NCI-H1092 (cell line): ENCODE measurements at regions not wholly inside any gene's neighbourhood (a gene's known extent, or its start where the extent isn't known, plus 50 kb on each side); places are given as distances from the start of the nearest gene placed in this dataset.
"Not testable (repeated sequence)": the region's sequence is repeated elsewhere in the genome, so short reads cannot be mapped to it uniquely, and the experiment has no call there.

Experiments
- DNase-seq: peaks from one replicate; lab custom pipeline; 2025; lab: John Stamatoyannopoulos, UW

GRCh38 chr9:106109706-106110105, 415.4 kb downstream of the TMEM38B start:
- not testable (repeated sequence) for DNase-seq

- no peak for DNase-seq
These were observed 416.1 kb downstream of the TMEM38B start for GRCh38 chr9:106110483-106110882.

GRCh38 chr9:106111039-106111730, 416.8 kb downstream of the TMEM38B start:
- peak; percentile 74 for DNase-seq

- no peak for DNase-seq
These were observed 418.6 kb downstream of the TMEM38B start for GRCh38 chr9:106112935-106113334.

GRCh38 chr9:106119176-106119575, 424.8 kb downstream of the TMEM38B start:
- no peak for DNase-seq

GRCh38 chr9:106120071-106120470, 425.7 kb downstream of the TMEM38B start:
- no peak for DNase-seq

- no peak for DNase-seq
These were observed 433.4 kb downstream of the TMEM38B start for GRCh38 chr9:106127776-106128175.

- DNase-seq, result no peak
These were observed 436.0 kb downstream of the TMEM38B start for GRCh38 chr9:106130374-106130773.

- DNase-seq, result no peak
These were observed 449.4 kb downstream of the TMEM38B start for GRCh38 chr9:106143781-106144180.

GRCh38 chr9:106146066-106146840, 451.9 kb downstream of the TMEM38B start:
- no peak for DNase-seq

GRCh38 chr9:106146886-106147285, 452.5 kb downstream of the TMEM38B start:
- DNase-seq, result no peak

- no peak for DNase-seq
These were observed 455.6 kb downstream of the TMEM38B start for GRCh38 chr9:106149956-106150355.

GRCh38 chr9:106156465-106156864, 462.1 kb downstream of the TMEM38B start:
- no peak for DNase-seq

- DNase-seq, result no peak
These were observed 477.9 kb downstream of the TMEM38B start for GRCh38 chr9:106172265-106172664.

GRCh38 chr9:106174346-106174745, 480.0 kb downstream of the TMEM38B start:
- DNase-seq, result no peak

- DNase-seq, result no peak
These were observed 482.9 kb downstream of the TMEM38B start for GRCh38 chr9:106177216-106177615.

- no peak for DNase-seq
These were observed 484.9 kb downstream of the TMEM38B start for GRCh38 chr9:106179191-106179590.

- DNase-seq, result not testable (repeated sequence)
These were observed 509.6 kb downstream of the TMEM38B start for GRCh38 chr9:106203815-106204516.

GRCh38 chr9:106207298-106207697, 513.0 kb downstream of the TMEM38B start:
- no peak for DNase-seq

- DNase-seq, result no peak
These were observed 524.1 kb downstream of the TMEM38B start for GRCh38 chr9:106218427-106218826.

- DNase-seq, result no peak
These were observed 524.5 kb downstream of the TMEM38B start for GRCh38 chr9:106218854-106219253.

GRCh38 chr9:106220415-106220814, 526.1 kb downstream of the TMEM38B start:
- no peak for DNase-seq

GRCh38 chr9:106228861-106229260, 534.5 kb downstream of the TMEM38B start:
- no peak for DNase-seq
